Endothelial cell of umbilical vein (primary cell): ENCODE measurements at regions not wholly inside any gene's neighbourhood (a gene's known extent, or its start where the extent isn't known, plus 50 kb on each side); places are given as distances from the start of the nearest gene placed in this dataset.

Experiments used
- EZH2 ChIP-seq: IDR thresholded peaks from 2 replicates; pipeline ENCODE4 v1.6.1; 2012; ENCODE audit warnings: borderline replicate concordance, low read depth, mild to moderate bottlenecking, moderate library complexity, low read length, inconsistent platforms; ENCODE audit not compliant: severe bottlenecking
- FOS ChIP-seq: IDR thresholded peaks from 2 replicates; pipeline ENCODE4 v1.6.1; 2011; ENCODE audit warnings: mild to moderate bottlenecking, low read length, moderate library complexity, borderline replicate concordance; ENCODE audit not compliant: insufficient read depth
- MYC ChIP-seq: IDR thresholded peaks from one replicate; pipeline ENCODE4 v1.6.1; 2011; ENCODE audit warnings: mild to moderate bottlenecking, low read depth, low read length
- POLR2A ChIP-seq: IDR thresholded peaks from 2 replicates; pipeline ENCODE4 v1.6.1; 2012; ENCODE audit warnings: low read depth, mild to moderate bottlenecking, control low read depth, low read length
- POLR2AphosphoS5 ChIP-seq: IDR thresholded peaks from 2 replicates; pipeline ENCODE4 v1.6.1; 2012; ENCODE audit warnings: low read depth, mild to moderate bottlenecking, control low read depth, low read length, moderate library complexity; ENCODE audit not compliant: insufficient read depth
- TF ChIP-seq, protein P1 (sequence below), 2 donors: IDR thresholded peaks; 1 replicate in 1 of 2; 2 replicates in 1 of 2; pipeline ENCODE4 v1.5.1; 2011; ENCODE audit warnings: low read length in 2 of 2, mild to moderate bottlenecking in 2 of 2, moderate library complexity in 2 of 2, control low read depth in 1 of 2, inconsistent platforms in 1 of 2, low read depth in 1 of 2; ENCODE audit not compliant: insufficient read depth in 1 of 2; ENCODE audit errors: extremely low read depth in 1 of 2
- TF ChIP-seq, protein P2 (sequence below): IDR thresholded peaks from 2 replicates; pipeline ENCODE4 v1.6.1; 2011; ENCODE audit not compliant: insufficient read depth, insufficient read length

- TF ChIP-seq, protein P1, sequence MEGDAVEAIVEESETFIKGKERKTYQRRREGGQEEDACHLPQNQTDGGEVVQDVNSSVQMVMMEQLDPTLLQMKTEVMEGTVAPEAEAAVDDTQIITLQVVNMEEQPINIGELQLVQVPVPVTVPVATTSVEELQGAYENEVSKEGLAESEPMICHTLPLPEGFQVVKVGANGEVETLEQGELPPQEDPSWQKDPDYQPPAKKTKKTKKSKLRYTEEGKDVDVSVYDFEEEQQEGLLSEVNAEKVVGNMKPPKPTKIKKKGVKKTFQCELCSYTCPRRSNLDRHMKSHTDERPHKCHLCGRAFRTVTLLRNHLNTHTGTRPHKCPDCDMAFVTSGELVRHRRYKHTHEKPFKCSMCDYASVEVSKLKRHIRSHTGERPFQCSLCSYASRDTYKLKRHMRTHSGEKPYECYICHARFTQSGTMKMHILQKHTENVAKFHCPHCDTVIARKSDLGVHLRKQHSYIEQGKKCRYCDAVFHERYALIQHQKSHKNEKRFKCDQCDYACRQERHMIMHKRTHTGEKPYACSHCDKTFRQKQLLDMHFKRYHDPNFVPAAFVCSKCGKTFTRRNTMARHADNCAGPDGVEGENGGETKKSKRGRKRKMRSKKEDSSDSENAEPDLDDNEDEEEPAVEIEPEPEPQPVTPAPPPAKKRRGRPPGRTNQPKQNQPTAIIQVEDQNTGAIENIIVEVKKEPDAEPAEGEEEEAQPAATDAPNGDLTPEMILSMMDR (IDR thresholded peaks at IDR 0.05; ENCODE audit: extremely low read depth in 1 of 2, insufficient read depth in 1 of 2, low read depth in 1 of 2, low read length in 2 of 2) = no peak
- TF ChIP-seq, protein P2, sequence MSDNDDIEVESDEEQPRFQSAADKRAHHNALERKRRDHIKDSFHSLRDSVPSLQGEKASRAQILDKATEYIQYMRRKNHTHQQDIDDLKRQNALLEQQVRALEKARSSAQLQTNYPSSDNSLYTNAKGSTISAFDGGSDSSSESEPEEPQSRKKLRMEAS = no peak
- no peak for TF ChIP-seq FOS
- TF ChIP-seq EZH2 = no peak
- TF ChIP-seq POLR2AphosphoS5 = no peak
- no peak for TF ChIP-seq POLR2A
- no peak for TF ChIP-seq MYC
Observed at GRCh38 chr6:95698271-95698670, 120.9 kb downstream of the MANEA start.
